OCI-LY3 (cell line): ENCODE measurements at regions not wholly inside any gene's neighbourhood (a gene's known extent, or its start where the extent isn't known, plus 50 kb on each side); places are given as distances from the start of the nearest gene placed in this dataset.

ENCODE experiments used
- H2AFZ ChIP-seq: fragments of 200-600, 300-600 bp; shearing (Covaris generic); 2 replicates; pipeline ENCODE4 v1.6.0; 2014; ENCODE audit warnings: antibody characterized with exemption, low read depth, low read length
- H3K27ac ChIP-seq: fragments of 200-600, 300-600 bp; sonication (generic); 2 replicates; pipeline ENCODE4 v1.5.1; 2014; ENCODE audit warnings: mild to moderate bottlenecking, low read length, moderate library complexity, mixed read lengths
- H3K27me3 ChIP-seq: fragments of 200-600, 300-600 bp; sonication (generic); 2 replicates; pipeline ENCODE4 v1.6.1; 2014; ENCODE audit warnings: low read depth, low read length, mixed read lengths
- H3K36me3 ChIP-seq: fragments of 200-600, 300-600 bp; sonication (generic); replicated peaks from 2 replicates; pipeline ENCODE3; 2014; ENCODE audit warnings: low read depth, low read length, mixed read lengths
- H3K4me1 ChIP-seq: fragments of 300-600, 200-600 bp; sonication (generic); 2 replicates; pipeline ENCODE4 v1.6.1; 2014; ENCODE audit warnings: low read length, mixed read lengths
- H3K4me2 ChIP-seq: fragments of 200-600, 300-600 bp; sonication (generic); 2 replicates; pipeline ENCODE4 v1.6.1; 2014; ENCODE audit warnings: low read length, mixed read lengths
- H3K4me3 ChIP-seq: fragments of 300-600, 200-600 bp; sonication (generic); 2 replicates; pipeline ENCODE4 v1.5.1; 2014; ENCODE audit warnings: antibody characterized with exemption, mild to moderate bottlenecking, low read length, moderate library complexity
- H3K79me2 ChIP-seq: fragments of 300-600, 200-600 bp; shearing (Covaris generic); 2 replicates; pipeline ENCODE4 v1.6.1; 2014; ENCODE audit warnings: mild to moderate bottlenecking, low read length, mixed read lengths
- H3K9ac ChIP-seq: fragments of 300-600, 200-600 bp; shearing (Covaris generic); 2 replicates; pipeline ENCODE4 v1.6.0; 2014; ENCODE audit warnings: mild to moderate bottlenecking, low read length, moderate library complexity
- H3K9me3 ChIP-seq: fragments of 200-600, 300-600 bp; shearing (Covaris generic); 2 replicates; pipeline ENCODE4 v1.6.1; 2014; ENCODE audit warnings: low read length, mixed read lengths; ENCODE audit not compliant: insufficient read depth
- H4K20me1 ChIP-seq: fragments of 200-600, 300-600 bp; sonication (generic); 2 replicates; pipeline ENCODE4 v1.6.1; 2016; ENCODE audit warnings: low read length, mixed read lengths; ENCODE audit not compliant: insufficient read depth
- EZH2phosphoT487 ChIP-seq: fragments of 200-600 bp; shearing (Covaris generic); IDR thresholded peaks from 2 replicates; pipeline ENCODE4 v1.6.1; 2018; ENCODE audit warnings: antibody characterized with exemption, mixed run types, low read depth
- TF ChIP-seq, protein P1 (sequence below): fragments of 200-600, 300-600 bp; sonication (generic); IDR thresholded peaks from 2 replicates; pipeline ENCODE4 v1.5.1; 2014; ENCODE audit warnings: antibody characterized with exemption, low read length, low read depth

DNA sequence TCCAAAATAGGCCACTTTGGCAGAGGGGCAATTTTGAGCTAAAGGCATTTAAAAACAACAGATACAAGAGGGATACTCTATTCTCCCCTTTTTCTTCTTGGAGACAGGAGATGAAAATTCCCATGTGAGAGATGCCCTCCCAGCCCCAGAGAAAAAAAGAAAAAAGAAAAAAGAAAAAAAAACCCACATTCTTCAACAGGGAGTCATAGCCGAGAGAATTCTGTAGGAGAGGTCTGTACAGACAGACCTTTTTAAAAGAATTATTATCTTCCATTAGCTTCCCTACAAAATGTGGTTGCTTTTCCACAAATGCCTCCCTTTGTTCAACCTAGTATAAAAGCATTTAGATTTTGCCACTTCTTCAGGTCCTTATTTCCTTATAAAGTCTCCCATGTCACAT, 89.9 kb downstream of the SPCS3 start:
- H4K20me1 ChIP-seq: no peaks in the 10 kb centered on the region

DNA sequence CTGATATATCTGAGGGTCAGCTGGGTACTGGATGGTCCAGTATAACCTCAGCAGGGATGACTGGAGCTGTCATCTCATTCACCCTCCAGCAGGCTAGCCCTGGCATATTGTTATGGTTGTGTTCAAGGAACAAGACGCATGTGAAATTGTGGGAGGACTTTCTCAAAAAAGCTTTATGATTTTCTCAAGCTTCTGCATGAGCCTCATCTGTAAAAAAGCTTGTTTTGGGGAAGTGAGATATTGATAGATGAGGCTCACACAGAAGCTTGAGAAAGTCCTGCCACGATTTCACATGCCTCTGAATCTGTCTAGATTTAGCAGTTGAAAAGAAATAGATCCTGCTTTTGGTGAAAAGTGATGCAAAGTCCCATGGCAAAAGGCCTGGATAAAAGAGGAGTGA, 93.4 kb downstream of the SPCS3 start:
- Histone ChIP-seq H3K79me2 (no peaks in the 10 kb centered on the region), H3K36me3 (no peaks in the 10 kb centered on the region), H4K20me1 (no peaks in the 10 kb centered on the region), H3K4me1 (no peaks in the 10 kb centered on the region), H3K4me2 (no peak overlapping the region), H2AFZ (no peak overlapping the region), H3K9ac (no peak overlapping the region), H3K27me3 (no peaks in the 10 kb centered on the region), H3K4me3 (no peak overlapping the region), H3K9me3 (no peaks in the 10 kb centered on the region), H3K27ac (no peak overlapping the region)
- TF ChIP-seq, protein P1, sequence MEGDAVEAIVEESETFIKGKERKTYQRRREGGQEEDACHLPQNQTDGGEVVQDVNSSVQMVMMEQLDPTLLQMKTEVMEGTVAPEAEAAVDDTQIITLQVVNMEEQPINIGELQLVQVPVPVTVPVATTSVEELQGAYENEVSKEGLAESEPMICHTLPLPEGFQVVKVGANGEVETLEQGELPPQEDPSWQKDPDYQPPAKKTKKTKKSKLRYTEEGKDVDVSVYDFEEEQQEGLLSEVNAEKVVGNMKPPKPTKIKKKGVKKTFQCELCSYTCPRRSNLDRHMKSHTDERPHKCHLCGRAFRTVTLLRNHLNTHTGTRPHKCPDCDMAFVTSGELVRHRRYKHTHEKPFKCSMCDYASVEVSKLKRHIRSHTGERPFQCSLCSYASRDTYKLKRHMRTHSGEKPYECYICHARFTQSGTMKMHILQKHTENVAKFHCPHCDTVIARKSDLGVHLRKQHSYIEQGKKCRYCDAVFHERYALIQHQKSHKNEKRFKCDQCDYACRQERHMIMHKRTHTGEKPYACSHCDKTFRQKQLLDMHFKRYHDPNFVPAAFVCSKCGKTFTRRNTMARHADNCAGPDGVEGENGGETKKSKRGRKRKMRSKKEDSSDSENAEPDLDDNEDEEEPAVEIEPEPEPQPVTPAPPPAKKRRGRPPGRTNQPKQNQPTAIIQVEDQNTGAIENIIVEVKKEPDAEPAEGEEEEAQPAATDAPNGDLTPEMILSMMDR: no peak
- no peak for TF ChIP-seq EZH2phosphoT487

More for the DNA sequence above, 89.9 kb downstream of the SPCS3 start:
- Histone ChIP-seq H3K27me3 (no peaks in the 10 kb centered on the region), H3K9ac (no peak overlapping the region), H3K4me3 (no peak overlapping the region), H3K27ac (no peak overlapping the region), H3K36me3 (no peaks in the 10 kb centered on the region), H3K79me2 (no peaks in the 10 kb centered on the region), H3K4me1 (no peaks in the 10 kb centered on the region), H2AFZ (no peak overlapping the region), H3K4me2 (no peak overlapping the region), H3K9me3 (no peaks in the 10 kb centered on the region)
- TF ChIP-seq, protein P1: no peak
- TF ChIP-seq EZH2phosphoT487: no peak

DNA sequence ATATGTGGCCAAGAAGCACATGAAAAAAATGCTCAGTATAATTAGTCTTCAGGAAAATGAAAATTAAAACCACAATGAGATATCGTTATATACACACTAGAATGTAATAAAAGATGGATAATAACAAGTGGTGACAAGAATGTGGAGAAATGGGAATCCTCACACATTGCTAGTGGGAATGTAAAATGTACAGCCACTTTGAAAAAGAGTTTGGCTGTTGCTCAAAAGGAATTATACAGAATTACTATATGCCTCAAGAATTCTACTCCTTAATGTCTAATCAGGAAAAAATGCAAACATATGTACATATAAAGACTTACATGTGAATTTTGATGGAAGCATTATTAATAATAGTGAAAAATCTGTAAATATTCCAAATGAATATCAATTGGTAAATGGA, 102.2 kb downstream of the SPCS3 start:
- no peaks in the 10 kb centered on the region for H3K36me3 ChIP-seq
- H3K27ac ChIP-seq: no peak overlapping the region
- H3K9ac ChIP-seq: no peak overlapping the region
- H4K20me1 ChIP-seq: no peaks in the 10 kb centered on the region
- H3K9me3 ChIP-seq: no peaks in the 10 kb centered on the region
- no peak overlapping the region for H3K4me3 ChIP-seq
- no peak overlapping the region for H3K4me2 ChIP-seq
- H3K79me2 ChIP-seq: no peaks in the 10 kb centered on the region
- H3K4me1 ChIP-seq: peaks cover 6% of the 10 kb centered on the region
- H2AFZ ChIP-seq: no peak overlapping the region
- no peak for TF ChIP-seq EZH2phosphoT487
- TF ChIP-seq, protein P1: no peak
- H3K27me3 ChIP-seq: no peaks in the 10 kb centered on the region

DNA sequence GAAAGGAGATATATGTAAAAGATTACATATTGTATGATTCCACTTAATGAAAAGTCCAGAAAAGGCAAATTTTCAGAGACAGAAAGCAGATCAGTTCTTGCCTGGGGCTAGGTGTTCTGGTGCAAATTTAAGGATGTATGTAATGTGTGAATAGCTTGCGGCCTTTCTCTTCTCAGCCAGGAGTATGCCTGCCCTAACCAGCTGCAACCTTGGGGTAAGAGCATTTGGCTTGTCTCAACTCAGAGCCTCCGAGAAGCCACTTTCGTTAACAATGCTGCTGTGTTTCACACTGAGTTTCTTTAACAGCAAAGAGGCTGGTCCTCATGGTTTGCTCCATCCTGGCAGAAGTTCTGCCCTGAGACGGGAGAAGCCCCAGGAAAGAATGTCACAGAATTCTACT, 102.7 kb downstream of the SPCS3 start:
- no peak overlapping the region for H3K9ac ChIP-seq
- H3K79me2 ChIP-seq: no peaks in the 10 kb centered on the region
- no peaks in the 10 kb centered on the region for H3K9me3 ChIP-seq
- H3K27me3 ChIP-seq: no peaks in the 10 kb centered on the region
- H3K4me2 ChIP-seq: no peak overlapping the region
- no peaks in the 10 kb centered on the region for H4K20me1 ChIP-seq
- TF ChIP-seq EZH2phosphoT487: no peak
- TF ChIP-seq, protein P1: no peak
- no peak overlapping the region for H2AFZ ChIP-seq
- H3K36me3 ChIP-seq: no peaks in the 10 kb centered on the region
- no peak overlapping the region for H3K27ac ChIP-seq
- peaks cover 6% of the 10 kb centered on the region for H3K4me1 ChIP-seq
- no peak overlapping the region for H3K4me3 ChIP-seq
